Activated CD4-positive, alpha-beta T cell treated with anti-CD3 and anti-CD28 coated beads, Interleukin-10, Interleukin-2, amounts not matched to agents 100 ng/mL and 50 ng/mL, durations not matched to agents 16 hours and 8 hours (primary cell): ENCODE measurements at regions not wholly inside any gene's neighbourhood (a gene's known extent, or its start where the extent isn't known, plus 50 kb on each side); places are given as distances from the start of the nearest gene placed in this dataset.
A peak's percentile ranks its signal among the peaks of the same experiment; 100 is the strongest.

Experiments used
- DNase-seq: peaks from one replicate; pipeline ENCODE4 v3.0.0-alpha.2; 2020

DNA sequence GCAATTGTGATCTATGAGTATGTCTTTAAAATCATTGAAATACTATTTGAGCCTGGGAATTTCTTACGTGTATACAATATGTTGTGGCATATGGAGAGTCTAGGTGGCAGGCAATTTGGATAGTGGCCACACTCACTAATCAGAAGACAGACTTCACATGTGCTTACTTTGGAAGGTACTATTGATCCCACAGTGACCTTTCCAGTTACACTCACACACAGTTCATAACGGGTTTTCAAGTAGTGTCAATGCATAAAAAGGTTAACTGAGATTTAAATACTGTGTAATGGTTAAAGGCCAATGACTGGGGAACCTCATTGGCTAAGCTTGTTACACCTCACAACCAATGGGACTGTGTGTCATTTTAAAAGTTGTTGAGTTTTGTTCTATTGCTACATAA is 783.2 kb downstream of the RPA4 start:
- DNase-seq: no peak

DNA sequence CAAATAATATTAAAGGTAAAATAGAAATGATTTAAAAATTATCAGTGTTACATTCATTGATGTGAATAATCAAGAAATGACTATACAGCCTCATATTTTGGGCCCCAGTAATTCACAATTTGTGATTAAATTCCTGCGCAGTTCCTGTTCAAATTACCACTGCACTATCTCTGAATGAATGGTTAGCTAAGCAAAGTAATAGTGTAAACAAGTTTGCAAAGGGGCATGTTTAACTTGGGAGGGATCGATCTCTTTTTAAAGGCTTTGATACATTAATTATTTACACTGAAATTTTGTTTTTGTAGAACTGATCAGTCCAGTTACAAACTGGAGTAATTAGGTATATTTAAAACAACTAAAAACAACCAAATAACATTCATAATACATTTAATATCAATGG is 784.4 kb downstream of the RPA4 start:
- no peak for DNase-seq

DNA sequence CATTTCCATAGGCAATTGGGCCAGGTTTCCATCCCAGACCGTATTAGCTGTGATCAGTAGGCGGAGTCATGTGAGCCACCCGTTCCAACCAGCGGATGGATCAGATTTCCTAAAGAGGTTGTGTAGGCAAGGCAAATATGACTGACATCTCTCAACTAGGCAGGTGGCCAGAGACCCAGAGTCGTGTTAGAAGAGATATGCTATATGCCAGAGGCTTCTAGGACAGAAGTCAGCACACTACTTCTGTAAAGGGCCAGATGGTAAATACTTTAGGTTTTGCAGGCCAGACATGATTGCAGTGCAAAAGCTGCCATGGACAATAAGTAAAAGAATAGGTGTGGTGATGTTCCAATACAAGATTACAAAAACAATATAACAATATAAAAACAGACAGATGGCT is 788.4 kb downstream of the RPA4 start:
- DNase-seq: no peak

DNA sequence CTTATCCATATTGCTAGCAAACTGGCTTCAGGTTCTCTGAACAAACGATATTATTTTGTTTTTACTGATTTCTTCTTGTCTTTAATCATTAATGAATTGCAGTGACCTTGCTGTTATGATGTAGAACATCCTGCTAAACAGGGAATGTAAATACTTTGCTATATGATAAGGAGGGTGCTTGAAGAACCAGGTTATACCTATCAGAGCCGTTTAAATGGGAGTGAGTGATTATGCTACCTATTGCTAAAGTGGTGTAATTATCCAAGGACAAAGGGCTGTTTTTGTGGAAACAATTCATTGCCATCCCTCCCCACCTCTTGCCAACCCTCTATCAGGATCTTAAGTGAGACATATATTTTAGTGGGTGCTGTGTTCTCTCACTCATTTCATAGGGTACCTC is 788.9 kb downstream of the RPA4 start:
- no peak for DNase-seq

DNA sequence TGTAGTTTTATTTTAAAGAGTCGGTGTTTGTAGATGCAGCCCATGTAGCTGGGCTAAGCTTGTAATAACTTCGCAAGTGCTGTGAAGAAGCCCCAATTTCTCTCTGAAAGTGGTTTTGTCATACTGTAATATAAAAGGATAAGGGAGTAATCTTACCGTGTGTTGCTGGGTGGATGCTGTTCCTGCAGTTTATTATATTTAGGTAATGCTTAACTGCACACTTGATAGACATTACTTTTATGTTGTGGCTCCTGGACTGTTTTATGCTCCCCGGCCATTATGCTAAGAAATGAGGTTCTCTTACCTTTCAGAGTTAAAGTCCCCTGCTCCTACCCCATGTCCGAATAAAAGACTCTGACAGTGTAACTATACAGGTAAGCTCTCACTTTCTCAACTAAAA is 789.4 kb downstream of the RPA4 start:
- no peak for DNase-seq

DNA sequence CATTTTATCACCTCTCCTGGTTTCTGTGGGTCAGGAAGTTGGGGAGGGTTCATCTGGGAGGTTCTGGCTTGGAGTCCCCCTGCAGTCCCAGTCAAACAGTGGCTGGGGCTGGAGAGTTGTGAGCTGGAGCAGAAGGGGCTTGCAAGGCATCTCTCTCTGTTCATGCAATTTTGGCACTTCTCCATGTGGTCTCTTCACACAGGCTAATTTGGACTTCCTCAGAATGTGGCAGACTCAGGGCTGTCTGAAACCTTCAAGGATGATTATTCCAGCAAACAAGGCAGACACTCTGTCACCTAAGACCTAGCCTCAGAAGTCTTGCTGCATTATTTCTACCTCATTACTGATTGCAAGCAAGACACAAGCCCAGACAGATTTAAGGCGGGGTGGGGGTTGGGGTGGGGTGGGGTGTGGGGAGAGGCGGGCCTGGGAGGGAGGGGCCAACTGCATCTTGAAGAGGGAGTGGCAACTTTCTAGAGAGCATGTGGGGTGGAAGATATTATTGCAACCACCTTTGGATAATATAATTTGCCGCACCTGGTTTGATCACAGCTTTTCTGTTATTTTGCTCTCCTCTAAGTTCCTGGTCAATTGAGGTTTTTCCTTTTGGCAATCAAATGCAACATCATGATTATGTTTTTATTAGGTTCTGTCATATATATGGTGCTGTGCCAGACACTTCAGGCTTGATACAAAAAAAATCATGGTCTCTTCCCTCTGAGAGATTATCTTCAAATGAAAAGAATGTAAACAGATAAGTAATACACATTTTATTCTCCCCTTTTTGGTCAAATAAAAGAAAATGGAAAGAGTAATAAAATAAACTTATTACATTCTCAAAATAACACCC is 799.5 kb downstream of the RPA4 start:
- DNase-seq: no peak

DNA sequence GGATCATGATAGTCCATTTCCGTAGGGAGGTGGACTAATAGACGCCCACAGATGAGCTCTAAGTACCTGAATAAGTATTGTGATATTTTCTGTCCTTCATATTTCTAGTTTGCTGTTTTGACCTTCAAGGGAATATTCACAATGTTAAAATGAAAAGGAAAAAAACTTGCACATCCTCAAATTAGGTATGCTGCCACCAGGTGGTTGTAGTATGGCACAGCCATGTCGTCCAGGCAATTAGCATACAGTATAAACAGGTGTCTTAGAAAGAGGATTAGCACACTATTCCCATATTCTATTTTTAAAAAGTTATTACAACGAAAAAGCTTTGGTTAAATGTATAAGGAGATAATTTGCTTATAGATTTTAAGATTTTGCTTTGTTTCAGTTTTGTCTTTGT is 802.0 kb downstream of the RPA4 start:
- peak; percentile 25 for DNase-seq

DNA sequence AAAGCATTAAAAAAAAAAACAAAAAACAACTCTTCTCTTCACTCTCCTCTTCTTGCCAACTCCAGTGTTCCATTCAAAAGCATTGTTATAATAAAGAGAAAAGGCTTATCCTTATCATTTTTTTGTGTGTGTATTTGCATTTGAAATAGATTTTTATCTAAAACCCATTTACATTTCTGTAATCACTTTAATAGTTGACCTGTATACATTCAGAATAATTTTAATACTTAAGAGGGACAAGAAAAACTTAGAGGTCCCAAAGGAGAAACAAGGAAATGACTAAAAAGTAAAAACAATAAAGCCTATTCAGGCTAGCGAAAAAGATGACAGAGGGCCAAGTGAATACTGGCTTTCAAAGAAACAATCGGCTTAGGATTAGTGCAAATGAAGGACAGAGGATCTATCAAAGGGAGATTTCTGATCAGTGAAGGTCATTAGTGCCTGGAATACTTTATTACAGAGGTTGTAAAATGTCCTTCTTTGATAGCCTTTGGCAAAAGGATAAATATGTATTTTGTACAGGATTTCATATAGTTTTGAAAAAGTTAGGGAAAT is 808.3 kb downstream of the RPA4 start:
- no peak for DNase-seq

DNA sequence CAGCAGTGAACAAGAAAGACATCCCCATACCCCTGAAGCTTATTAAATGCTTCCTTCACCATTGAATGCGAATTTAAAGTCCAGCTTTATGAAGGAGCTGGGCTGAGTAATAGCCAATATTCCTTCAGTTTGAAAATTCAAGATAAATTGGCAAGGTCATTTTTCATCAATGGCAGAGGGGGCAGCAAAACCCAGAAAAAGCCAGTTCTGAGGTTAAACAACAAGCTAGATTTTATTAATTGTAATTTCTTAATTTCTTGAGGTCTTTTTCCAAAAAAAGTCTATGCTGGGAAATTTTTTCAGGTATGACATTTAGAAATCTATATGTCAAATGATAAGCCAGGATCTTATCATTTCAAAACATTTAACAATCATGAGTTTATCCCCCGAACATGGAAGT is 808.9 kb downstream of the RPA4 start:
- DNase-seq: no peak

DNA sequence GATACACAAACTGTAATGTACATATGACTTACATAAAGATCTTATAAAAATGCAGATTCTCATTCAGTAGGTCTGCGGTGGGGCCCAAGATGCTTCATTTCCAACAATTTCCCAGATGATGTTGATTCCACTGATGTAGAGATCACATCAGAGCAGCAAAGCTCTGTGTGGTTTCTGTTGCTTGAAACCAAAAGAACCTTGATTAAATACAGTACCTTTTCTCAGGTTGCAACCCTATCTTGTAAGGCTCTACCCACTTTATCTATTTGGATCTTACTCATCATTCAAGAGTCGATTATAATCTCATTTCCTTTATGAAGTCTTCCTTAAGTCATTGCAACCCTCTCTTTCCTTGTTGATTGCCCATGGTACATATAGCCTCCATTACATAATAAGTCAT is 816.8 kb downstream of the RPA4 start:
- peak; percentile 24 for DNase-seq

DNA sequence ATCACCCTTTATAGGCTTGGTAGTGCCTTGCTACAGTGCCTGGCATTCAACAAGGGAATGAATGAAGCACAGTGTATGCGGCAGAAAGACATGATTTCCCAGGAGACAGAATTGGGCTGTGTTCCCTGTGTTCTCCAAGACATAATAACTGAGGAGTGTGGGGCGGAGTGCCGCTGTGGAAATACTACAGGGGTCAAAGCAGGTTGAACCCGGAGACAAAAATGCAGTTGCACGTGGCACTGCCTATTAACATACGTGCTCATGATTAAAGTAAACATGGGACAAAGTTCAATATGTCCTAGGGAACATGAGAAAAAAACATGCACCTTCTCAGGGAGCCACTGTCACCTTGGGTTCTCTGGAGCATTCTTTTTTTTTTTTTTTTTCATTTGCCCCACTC is 820.8 kb downstream of the RPA4 start:
- no peak for DNase-seq

DNA sequence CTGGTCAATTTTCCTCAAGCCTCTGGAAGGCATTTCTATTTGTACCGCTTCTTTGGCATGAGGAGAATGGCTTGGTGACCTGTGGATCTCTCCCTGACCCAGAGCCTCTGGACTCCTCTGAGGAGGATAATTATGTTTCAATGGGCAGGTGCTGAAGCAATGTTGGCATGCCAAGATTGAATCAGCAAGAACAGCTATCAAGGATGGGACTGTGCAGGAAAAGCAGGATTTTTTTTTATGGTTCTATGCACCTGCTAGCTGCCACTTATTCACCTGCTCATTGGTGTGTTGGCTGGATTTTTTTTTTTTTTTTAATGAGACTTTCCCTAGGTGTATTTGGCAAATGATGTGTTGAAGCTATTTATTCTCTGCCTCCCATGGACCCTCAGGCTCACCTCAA is 821.2 kb downstream of the RPA4 start:
- no peak for DNase-seq

DNA sequence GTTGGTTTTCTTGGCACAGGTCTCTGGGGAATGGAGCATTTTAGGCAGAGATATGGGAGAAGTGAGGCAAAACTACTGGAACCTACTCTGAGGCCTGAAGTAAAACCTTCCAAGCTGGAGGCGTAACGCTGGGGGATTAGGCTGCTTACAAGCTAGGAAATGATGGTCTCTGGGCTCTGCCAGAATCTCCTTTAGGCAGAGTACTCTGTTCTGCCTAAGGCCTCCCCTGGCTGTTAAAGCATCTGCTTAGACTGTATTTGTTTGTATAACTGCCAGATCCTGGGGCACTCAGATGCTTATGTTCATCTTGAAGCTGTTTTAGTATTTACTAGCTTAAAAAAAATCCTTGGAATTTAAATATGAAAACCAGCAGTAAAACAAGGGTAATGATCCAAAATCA is 822.2 kb downstream of the RPA4 start:
- no peak for DNase-seq

DNA sequence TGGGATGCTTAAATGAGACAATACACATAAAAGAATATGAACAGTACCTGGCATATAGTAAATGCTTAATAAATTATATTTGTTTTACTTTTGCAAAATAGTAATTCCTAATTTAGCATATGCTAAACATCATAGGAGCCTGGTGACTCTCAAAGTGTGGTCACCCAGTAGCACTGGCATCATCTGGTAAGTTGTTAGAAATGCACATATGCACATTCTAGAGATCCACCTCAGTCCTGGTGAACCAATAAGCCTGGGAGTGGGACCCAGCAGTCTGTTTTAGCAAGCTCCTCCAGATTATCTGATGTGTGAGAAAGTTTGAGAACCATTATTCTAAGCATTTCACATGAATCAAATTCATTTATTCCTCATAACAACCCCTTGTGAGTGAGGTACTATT is 830.4 kb downstream of the RPA4 start:
- no peak for DNase-seq

DNA sequence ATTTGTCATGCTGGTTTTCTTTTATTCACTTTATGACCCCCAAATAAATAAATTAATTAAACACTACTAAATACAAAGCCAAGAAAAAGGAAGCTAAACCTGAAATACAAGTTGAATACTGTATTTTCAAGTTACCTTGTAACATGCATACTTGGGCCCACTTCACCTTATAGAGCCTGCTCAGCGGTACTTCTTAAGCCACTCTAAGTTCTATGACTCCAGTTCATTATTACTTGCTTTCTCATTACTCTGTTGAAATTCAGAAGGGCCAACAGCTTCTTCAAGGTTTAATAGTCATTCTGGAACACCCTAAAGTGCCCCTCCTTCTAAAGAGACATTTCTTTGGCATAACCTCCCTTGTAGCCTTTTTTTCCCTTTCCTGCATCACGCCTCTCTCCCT is 844.5 kb downstream of the RPA4 start:
- no peak for DNase-seq

DNA sequence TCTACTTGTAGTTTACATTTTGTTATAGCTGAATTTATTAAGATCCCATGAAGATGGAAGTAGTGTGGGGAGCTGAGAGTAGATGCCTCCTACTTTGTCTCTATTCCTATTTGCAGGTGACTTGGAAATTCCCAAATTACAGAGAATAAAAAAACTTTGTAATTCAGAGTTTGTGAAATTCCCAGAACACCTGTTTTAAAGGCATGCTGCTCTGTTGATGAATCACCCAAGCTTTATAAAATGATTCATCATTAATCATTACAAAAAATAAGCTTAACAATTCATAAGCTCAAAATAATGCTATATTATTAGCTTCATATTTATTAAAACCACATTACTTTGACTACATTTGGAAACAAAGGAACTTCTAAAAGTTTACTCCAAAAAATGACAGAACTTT is 856.3 kb downstream of the RPA4 start:
- DNase-seq: no peak

DNA sequence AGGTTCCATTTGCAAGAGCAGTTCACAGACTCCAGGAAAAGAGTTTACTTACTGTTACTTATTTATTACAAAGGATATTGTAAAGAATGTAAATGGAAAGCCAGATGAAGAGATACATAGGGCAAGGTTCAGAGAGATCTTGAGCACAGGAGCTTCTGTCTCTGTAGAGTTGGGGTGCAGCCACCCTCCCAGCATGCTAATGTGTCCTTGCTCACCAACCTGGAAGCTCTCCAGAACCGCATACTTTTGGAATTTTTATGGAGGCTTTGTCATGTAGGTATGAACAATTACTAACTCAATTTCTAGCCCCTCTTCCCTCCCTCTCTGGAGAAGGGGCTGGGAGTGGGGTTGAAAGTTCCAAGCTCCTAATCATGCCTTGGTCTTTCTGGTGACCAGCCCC is 857.2 kb downstream of the RPA4 start:
- no peak for DNase-seq

DNA sequence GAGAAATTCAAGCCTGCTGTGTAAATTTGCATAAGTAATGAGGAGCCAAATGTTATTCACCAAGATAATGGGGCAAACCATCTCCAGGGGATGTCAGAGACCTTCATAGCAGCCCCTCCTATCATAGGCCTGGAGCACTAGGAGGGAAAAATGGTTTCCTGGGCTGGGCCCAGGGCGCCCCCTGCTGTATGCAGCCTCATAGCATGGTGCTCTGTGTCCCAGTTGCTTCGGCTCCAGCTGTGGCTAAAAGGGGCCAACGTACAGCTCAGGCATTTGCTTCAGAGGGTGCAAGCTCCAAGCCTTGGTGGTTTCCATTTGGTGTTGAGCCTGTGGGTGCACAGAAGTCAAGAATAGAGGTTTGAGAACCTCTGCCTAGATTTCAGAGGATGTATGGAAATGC is 859.3 kb downstream of the RPA4 start:
- peak; percentile 11 for DNase-seq

DNA sequence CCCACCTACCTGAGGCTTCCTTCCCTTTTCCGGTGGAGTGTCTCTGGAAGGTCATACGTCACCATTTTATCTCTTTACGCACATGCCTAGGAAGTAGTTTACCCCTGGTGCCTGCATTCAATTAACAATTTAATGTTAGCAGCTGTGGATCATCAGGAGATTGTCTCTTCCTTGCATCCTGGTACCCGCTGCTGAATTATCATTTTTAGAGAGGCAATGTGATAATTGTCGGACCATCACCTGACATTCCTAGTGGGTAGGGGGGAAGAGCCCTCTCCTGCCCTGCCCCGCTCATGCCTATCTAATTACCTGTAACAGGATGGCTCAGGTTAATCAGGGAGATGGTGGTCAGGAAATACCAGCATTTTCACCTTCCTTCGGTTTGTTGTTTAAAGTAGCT is 863.6 kb downstream of the RPA4 start:
- DNase-seq: no peak

DNA sequence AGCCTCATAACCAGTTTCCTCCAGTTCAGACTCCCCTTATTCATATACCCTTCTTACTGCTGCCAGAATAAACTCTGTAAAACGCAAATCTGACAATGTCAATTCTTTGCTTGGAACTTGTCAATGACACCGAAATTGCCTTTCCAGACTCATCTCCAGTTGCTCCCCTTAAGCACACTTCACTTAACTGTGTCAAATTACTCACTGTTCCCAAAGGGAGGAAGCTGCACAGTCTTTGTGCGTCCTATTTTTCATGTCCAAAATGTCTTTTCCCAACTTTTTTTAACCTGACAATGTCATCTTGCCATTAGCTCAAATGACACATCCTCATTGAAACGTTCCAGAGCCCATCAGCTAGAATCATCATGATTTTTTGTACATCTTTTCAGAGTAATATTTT is 867.3 kb downstream of the RPA4 start:
- DNase-seq: no peak

DNA sequence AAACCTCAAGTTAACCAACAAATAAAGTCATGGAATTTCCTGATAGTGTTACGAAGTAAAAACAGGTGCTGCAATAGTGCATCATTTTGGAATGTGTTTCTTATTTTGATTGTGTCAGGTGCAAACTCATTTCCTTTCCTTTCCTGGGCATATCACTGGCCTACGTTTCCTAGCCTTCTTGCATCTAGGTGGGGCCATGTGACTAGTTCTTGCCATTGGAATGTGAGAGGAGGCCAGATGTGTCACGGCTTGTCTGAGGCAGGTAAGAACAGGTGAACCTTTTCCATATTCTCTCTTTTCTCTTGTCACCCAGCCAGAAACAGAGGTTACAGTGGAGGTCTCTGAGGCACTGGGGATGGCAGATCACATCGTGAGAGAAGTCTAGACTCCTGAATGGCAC is 868.0 kb downstream of the RPA4 start:
- DNase-seq: no peak

DNA sequence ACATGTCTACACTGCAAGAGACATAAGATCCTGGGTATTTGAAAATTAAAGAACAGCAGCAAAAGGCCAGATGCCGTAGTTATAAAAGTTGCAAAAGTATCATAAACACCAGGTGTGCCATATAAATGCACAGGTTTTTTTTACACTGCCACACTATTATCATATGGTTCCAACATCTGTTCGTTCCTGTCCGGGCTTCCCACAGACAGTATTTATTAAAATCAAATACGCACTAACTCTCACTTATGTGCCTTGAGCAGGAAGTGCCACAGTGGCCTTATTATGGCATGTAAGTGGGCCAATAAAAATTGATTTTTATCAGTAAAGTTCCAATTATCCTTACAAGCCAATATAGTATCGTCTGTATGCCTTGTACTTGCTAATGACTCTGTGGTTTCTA is 873.2 kb downstream of the RPA4 start:
- no peak for DNase-seq

DNA sequence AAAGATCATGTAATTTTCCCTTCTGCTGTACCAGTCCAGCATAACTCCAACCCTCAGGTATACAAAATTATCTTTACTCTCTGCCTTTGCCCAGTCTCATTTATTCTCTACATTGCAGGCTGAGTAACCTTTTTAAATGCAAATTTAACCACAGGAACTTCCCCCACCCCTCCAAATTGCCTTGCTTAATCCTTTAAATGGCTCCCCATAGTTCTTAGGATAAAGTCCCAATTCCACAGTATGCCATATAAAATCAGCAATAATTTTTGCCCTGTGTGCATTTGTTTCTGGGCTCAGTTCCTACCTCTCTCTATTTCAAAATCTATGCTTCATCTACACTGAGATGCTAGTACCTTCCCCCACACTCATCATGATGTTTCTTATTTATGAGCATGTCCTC is 879.7 kb downstream of the RPA4 start:
- DNase-seq: no peak

DNA sequence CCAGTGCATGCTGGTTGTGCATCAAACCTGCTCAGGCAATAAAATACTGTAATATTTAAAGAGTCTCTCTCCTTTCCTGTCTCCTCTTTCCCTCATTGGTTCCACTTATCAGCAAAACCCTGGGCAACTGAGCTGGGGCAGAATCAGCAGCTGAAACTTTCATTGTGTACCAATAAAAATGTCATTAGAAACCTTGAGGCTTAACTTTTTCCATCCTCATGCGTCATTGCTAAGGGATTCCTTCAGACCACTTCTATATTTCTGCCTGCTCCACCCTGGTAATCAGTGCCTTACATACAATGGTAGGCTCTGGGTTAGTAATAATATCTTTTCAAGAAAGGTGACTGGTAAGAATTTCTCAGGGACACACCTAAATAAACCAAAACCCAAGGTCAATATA is 880.3 kb downstream of the RPA4 start:
- DNase-seq: no peak

DNA sequence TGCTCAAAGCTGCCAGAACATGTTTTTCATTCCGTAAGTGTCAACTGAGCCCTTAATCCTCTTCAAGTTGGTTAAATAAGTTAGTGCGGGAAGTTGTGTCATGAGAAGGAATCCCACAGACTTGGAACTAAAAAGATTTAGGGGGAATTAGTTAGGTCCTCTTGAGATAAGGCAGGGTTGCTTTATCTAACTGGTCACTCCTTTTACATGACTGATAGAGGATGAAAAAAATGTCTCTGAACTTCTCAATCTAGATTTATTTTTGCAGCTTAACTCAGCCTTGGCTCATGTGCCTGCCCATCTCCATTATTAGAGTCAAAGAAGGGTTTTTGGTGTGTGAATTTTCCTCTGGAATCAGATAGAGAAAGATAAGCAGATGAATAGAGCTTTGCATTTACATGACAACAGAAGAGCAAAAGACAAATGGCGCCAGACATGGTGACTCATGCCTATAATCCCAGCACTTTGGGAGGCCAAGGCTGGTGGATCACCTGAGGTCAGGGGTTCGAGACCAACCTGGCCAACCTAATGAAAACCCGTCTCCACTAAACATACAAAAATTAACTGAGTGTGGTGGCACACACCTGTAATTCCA is 882.9 kb downstream of the RPA4 start:
- DNase-seq: no peak
